Activated CD4-positive, CD25-positive, alpha-beta regulatory T cell treated with anti-CD3 and anti-CD28 coated beads, Interleukin-2, amount 50 U/mL, for 24 hours (primary cell): ENCODE measurements at regions not wholly inside any gene's neighbourhood (a gene's known extent, or its start where the extent isn't known, plus 50 kb on each side); places are given as distances from the start of the nearest gene placed in this dataset.
"Not testable (repeated sequence)": the region's sequence is repeated elsewhere in the genome, so short reads cannot be mapped to it uniquely, and the experiment has no call there.

Experiments
- ATAC-seq, 2 donors: fragments of 150-1000 bp; cut with Tn5 transposase; one replicate each; pipeline ENCODE4 v1.10.0; 2021; ENCODE audit warnings: mild to moderate bottlenecking in 1 of 2, moderate library complexity in 1 of 2

DNA sequence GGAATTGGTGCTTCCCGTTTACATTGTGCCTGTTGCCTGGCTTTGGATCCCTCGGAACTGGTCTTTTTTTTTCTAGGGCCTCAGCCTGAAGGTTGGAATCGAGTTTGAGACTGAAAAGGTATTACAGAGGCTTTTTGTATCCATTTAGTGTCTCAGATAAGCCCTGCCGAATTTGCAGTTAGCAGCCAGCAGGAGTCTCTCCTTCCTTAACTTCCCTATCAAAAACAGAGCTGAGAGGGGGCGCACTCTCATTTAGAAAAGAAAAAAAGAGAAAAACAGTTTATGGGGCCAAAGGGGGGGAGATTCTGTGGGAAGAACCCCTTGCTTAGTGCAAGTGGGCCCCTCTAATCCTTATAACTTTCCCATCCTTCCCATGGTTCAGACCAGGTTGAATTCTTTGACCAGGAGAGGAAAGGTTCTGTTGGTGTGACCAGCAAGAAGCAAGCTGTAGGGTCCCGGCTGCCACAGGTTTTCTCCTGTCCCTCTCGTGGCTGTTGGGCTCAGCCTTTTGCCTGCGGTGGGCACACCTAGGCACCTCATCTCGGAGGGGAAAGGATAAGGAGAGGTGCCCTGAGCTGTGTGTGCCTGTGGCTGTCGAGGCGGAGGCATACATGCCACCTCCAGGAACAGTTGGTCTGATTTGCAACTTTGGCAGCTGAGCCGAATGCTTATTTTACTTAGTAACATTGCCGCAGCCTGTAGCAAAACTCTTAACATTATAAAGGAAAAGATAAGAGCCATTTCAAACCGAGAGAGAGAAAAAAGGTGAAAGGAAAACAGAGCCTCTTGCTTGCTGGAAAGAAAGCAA, 565.0 kb upstream of the CNTN5 start:
- ATAC-seq: no peak

DNA sequence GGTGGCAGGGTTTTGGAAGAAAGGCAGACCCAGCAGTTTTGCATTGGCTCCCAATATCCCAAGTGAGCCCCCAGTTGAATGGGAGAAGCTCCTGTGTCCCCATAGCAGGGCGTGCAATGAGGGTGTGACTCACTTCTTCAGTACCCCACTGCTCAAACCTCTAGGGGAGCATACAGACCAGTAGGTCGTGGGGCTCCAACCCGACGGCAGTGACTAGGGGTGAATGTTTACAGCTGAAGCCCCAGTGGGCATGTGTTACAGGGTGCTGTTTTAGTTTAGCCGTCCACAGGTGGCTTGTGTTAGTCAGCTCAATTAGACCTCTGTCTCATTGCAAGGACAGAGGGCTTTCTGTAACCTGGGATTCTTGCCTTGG, 564.5 kb upstream of the CNTN5 start:
- ATAC-seq: no peak

DNA sequence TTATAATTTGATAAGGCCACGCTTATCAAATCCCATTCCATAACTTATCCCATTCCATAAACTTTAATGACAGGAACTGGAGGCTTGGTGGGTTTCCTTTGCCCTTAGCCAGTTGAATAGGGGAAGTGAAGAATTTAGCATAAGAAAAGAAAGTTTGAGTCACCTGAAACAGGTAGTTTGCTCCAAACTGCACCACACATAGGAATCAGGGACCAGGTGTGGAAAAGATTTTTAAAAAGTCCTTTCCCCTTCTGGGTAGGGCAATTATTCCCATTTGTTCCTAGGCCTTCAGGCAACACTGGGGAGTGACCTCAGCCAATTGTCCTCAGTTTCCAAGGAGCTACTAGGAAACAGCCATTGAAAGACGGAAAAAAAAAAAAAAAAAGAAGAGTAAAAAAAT, 525.7 kb upstream of the CNTN5 start:
- no peak for ATAC-seq

DNA sequence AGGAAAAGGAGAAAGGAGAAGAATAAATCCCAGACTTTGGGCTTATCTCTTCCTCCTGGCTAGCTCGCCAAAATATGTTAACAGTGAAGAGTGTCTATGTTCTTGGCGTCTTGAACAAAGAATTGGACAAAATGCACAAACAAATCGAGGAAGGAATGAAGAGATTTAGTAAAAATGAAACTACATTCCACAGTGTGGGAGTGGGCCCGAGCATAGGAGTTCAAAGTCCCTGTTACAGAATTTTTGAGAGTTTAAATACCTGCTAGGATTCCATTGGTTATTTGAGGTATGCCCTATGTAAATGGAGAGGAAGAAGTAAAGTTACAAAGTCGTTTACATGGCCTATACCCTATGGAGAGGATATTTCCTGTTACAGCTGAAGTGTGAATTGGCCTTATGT, 525.1 kb upstream of the CNTN5 start:
- ATAC-seq: no peak

DNA sequence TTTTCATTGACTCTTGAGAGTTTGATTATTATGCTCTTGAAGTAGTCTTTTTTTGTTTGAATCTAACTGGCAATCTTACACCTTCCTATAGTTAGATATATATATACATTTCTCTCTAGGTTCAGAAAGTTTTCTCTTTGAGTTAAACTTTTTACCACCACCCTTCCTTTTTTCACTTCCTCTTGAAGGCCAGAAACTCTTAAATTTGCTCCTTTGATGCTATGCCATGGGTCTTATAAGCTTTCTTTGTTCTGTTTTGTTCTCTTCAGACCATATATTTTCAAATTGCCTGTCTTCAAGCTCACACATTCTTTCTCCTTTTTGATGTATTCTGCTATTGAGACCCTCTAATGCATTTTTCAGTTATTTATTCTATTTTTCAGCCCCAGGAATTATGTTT, 513.5 kb upstream of the CNTN5 start:
- no peak for ATAC-seq

DNA sequence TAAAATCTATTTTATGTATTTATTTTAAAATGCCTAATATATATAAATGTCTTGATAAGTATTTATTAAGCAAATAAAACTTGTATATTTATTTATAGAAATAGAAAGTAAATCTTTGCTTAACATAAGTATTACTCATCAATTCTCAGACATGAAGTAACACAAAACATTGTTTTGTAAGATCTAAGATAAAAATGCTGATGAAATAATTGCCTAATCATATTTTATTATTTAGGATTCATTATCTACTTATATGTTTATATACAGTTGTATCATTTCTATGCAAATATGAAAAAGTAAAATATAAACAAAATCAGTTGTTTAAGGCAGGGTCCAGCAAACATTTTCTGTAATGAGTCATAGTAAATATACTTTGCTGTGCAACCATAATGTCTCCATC, 507.8 kb upstream of the CNTN5 start:
- no peak for ATAC-seq

DNA sequence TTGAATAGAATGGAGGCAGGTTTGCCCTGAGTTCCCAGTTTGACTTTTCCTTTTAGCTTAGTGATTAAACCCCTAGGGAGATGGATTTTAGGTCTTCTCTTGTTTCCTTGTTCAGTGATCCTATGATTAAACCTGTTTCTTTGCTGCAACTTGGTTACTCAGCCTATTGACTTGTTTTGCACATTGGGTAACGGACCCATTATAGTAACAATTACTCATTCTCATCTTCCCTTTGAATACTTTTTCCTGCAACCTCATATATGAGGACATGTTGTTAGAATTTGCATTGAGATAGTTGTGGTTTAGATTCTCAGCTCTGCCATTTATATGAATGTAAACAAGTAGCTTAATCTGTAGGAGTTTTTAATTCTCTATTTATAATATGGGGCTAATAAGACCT, 489.2 kb upstream of the CNTN5 start:
- no peak for ATAC-seq

DNA sequence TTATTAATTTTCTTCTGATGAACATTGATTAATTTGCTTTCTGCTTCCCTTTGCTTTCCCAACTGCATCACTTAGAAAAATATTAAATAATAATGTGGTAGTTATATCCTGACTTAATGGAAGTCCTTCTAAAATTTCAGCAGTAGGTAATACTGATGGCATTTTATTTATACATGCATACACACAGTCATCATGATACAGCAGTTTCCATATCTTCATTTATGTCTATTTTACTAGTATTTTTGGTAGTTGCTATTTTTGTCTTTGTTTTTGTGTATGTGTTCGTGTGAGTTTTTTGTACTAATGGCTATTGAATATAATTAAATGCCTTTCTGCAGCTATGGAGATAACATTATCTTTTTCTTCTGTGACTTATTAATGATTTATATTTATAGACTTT, 484.7 kb upstream of the CNTN5 start:
- ATAC-seq: no peak

DNA sequence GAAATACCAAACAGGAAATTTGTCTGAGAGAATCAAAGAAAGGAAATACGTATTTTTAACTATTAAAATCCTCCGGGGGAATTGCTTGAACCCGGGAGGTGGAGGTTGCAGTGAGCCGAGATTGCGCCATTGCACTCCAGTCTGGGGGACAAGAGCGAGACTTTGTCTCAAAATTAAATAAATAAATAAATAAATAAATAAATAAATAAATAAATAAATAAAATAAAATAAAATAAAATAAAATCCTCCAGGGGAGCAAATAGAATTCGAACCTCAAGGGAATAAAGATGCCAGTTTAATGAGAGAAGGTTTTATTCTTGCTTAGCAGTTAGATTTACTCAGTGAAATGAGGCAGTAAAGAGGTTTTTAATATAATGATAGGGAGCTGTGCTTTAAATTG, 482.4 kb upstream of the CNTN5 start:
- not testable (repeated sequence) for ATAC-seq

DNA sequence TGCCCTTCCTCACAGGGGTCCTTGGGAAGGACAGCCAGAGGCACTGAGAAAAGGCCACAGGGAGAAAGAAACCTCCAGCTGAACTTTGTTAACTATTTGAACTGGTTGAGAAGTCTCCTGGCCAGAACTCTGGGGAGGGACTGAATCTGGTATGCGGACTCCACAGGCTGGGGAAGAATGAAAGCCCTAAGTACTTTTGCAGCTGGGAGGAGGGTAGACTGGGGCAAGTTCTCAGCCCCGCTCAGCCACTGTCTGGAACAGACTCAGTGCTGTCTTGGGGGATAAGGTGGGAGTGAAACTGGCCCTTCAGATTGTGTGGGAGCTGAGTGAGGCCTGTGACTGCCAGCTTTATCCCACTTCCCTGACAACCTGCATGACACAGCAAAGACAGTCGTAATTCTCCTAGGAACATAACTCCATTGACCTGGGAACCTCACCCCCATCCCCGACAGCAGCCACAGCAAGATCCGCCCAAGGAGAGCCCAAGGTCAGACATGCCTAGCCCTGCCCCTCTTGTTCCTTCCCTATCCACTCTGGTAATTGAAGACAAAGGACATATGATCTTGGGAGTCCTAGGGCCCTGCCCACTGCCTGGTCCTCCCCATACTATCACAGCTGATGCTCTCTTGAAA, 475.1 kb upstream of the CNTN5 start:
- no peak for ATAC-seq

DNA sequence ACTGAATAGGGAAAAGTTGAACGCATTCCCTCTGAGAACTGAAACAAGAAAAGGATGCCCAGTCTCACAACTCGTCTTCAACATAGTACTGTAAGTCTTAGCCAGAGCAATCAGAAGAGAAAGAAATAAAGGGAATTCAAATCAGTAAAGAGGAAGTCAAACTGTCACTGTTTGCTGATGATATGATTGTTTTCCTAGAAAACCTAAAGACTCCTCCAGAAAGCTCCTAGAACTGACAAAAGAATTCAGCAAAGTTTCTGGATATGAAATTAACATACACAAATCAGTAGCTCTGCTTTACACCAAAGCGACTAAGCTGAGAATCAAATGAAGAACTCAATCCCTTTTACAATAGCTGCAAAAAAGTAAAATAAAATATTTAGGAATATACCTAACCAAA, 471.2 kb upstream of the CNTN5 start:
- ATAC-seq: no peak

DNA sequence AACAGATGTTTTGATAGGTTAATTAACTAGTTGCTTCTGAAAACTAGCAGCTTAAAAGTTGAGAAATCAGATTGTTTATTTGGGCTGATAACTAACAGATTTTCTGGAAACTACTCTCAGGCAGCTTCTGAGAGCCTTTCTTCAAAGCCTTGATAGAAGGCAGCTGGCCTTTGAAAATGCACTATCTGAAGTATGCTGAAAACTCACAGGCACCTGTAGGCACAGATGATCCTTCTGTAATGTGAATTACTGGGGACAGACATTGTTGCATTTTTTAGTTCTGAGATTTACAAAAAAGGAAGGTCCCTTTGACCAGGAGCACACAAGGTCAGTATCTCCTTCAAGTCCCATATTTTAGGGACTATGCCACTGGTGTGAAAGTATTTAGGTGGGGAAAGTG, 460.8 kb upstream of the CNTN5 start:
- no peak for ATAC-seq

DNA sequence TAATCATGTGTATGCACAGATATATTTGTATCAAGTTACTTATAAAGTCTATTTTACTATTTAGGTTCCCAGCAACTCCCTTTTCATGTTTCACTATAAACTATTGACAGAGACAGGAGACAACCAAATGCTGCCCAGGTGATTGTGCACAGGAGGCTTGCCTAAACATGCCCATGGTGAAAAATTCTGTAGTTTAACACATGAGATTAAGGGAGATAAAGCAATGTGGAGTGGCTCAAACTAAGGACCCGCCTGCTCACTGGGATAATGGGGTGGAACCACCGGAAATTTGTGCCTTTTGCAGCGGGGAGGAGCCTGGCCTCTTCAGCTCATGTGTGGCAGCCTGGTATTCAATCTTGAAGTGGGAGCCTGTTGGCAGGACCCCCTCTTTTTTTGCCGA, 459.5 kb upstream of the CNTN5 start:
- no peak for ATAC-seq

DNA sequence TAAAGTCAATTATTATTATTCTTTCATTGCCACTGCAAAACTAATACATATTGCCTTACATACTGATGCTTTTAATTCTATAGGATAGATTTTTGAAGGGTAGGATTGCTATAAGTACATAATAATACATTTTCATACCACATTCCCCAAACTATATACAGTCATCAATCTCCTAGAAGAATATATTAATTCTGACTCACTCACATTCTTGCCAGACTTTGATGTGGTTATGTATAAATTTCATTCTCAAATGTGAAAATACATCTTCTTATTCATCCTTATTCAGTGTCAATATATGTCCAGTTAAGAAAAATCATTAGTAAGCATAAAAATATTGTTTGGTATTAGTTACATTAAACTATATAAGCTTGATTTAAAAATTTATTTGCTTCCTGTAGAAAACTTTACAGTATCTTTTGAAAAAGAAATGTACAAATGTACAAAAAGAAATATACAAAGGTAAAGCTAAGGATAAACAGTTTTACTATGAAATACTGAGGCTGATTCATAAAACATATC, 458.8 kb upstream of the CNTN5 start:
- ATAC-seq: no peak

DNA sequence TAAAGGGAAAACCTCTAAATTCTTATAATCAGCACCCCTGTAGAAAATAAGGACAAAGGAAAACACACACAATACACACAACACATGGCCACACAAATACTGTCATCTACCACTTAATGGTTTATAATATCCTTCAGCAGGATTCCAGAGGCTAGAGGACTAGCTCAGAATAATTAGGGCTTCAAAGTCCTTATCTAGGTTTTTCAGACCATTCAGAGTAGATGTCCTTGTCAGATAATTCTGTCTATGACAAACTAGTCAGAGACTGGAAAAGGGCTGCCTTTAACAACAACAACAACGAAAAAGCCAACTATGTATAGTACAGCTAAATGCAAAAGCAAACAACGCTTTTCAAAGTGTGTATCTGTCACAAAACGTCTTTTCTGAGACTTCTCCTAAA, 456.5 kb upstream of the CNTN5 start:
- no peak for ATAC-seq

DNA sequence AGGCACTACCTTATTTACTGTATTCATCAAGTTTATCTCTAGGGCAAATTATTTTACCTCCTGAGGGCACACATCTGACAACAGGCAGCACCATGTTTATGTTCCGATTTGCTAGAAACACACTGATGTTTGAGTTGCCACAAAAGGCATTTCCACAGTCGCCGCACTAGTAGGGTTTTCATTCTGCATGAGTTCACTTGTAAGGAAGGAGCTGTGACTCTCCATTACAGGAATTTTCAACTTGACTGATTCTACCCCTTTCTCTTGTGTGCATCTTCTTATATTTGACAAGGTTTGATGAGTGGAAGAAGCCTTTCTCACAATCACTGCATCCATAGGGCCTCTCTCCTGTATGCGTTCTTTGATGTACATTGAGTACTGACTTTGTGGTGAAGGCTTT, 455.9 kb upstream of the CNTN5 start:
- ATAC-seq: no peak

DNA sequence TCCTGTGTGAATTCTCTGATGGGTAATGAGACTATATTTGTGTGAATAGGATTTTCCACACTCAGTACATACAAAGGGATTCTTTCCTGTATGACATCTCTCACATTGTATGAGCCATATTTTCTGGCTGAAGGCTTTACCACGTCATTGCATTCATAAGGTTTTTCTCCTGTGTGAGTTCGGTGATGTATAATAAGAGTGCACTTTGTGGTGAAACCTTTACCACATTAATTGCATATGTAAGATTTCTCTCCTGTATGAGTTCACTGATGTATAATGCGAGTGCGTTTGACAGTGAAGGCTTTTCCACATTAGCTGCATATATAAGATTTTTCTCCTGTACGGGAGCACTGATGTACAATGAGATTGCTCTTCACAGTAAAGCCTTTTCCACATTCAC, 455.4 kb upstream of the CNTN5 start:
- ATAC-seq: no peak

DNA sequence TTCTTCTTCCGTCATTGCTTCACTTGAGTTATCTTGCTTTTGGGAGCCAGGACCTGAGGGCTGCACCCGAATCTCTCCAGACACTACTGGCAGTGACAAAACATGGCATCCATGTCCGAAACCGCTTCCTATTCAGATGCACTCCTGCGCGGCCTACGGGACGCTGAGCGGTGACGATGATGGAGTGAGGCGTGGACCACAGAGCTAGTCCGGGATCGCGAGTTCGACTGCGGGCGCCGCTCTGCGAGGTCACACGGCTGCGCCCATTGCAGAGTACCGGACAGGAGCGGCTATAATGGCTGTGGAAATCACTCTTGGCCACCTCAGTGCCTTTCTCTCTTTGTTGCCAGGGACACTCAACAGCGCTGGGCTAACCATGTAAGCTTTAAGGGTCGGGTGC, 453.8 kb upstream of the CNTN5 start:
- no peak for ATAC-seq

DNA sequence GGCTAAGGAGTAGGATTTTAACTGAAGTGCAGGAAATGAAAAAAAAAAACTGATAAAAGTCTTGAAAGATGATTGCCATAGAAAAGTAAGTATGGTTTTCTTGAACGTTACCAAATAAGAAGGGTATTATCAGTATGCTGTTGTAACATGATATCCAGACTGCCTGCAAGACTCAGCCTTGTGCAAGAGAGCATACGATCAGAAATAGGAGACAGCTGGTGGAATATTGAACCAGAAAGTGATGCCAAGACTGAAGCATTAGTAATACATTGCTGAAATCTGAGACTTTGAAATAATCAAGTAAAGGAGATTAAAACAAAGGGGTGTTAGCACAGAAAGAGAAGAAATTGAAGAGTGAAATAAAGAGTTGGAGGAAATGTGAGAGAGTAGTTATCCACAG, 452.7 kb upstream of the CNTN5 start:
- ATAC-seq: no peak

DNA sequence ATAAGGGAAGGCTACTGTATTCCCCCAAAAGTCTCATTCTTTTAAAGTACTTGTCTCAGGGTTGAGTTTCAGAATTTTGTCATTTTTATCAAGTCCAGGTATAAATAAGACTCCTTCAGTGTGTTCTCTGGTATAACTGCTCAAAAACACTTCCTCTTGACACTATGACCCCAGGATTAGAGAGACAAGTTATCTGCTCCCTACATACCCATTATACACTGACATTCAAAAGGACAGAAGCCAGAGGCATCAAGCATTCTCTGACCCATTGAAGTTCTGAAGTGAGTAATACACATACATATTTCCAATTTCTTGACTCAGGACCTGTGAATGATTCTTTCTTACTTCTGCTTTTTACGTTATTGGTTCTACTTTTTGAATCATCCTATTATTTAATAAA, 447.8 kb upstream of the CNTN5 start:
- ATAC-seq: no peak

DNA sequence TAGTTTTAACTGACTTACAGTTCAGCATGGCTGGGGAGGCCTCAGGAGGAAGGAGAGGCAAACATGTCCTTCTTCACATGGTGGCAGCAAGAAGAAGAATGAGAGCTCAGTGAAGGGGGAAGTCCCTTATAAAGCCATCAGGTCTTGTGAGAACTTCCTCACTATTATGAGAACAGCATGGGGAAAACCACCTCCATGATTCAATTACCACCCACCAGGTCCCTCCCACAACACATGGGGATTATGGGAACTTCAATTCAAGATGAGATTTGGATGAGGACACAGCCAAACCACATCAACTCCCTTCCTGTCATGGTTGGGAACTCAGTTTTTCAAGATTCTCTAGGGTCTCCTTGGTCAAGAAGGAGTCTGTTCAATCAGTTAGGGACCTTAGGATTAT, 432.9 kb upstream of the CNTN5 start:
- no peak for ATAC-seq

DNA sequence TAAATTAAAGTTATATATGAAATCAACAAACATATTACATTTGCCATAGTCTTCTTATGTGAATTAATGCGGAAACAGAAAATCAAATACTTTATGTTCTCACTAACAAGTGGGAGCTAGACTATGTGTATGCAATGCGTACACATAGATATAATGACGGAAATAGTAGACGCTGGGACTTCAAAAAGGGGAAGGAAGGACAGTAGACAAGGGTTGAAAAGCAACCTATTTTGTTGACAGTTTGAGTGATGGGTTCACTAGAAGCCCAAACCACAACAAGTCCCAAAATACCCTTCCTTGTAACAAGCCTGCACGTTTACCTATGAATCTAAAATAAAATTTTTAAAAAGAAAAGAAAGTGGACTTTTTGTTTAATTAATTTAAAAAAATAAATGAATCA, 430.8 kb upstream of the CNTN5 start:
- no peak for ATAC-seq

DNA sequence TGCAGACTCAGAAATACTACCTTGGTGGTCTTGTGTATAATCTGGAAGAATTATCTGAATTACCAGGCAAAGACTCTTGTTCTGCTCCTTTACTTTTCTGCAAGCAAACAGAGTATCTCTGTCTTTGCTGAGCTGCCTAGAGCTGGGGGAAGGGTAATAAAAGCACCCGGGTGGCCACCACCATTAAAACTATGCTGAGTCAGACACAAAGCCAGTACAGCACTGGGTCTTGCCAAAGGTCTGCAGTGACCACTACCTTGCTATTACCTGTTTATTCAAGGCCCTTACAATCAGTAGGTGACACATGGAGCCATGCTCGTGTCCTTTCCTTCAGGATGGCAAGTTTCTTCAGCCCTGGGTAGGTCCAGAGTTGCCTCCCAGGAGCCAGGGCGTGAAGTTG, 420.6 kb upstream of the CNTN5 start:
- no peak for ATAC-seq
